ENCODE measurements at regions not wholly inside any gene's neighbourhood (a gene's known extent, or its start where the extent isn't known, plus 50 kb on each side); places are given as distances from the start of the nearest gene placed in this dataset.

- TF ChIP-seq MYC (IDR thresholded peaks at IDR 0.05; ENCODE audit: low read depth, low read length), result no peak
- no peak for TF ChIP-seq CTCF (IDR thresholded peaks at IDR 0.05; ENCODE audit: extremely low read depth in 1 of 2, insufficient read depth in 1 of 2, low read depth in 1 of 2, low read length in 2 of 2)
- TF ChIP-seq MAX (IDR thresholded peaks at IDR 0.05; ENCODE audit: insufficient read depth, insufficient read length), result no peak
- TF ChIP-seq POLR2AphosphoS5 (IDR thresholded peaks at IDR 0.05; ENCODE audit: insufficient read depth, low read depth, low read length), result no peak
- TF ChIP-seq EZH2 (IDR thresholded peaks at IDR 0.05; ENCODE audit: borderline replicate concordance, low read depth, low read length, severe bottlenecking), result no peak
- TF ChIP-seq POLR2A (IDR thresholded peaks at IDR 0.05; ENCODE audit: low read depth, low read length), result no peak
- no peak for TF ChIP-seq GATA2 (IDR thresholded peaks at IDR 0.05; ENCODE audit: insufficient read depth, insufficient read length, low read depth, low read length)
- TF ChIP-seq FOS (IDR thresholded peaks at IDR 0.05; ENCODE audit: borderline replicate concordance, insufficient read depth, low read length), result no peak
- no peak for TF ChIP-seq JUN (IDR thresholded peaks at IDR 0.05; ENCODE audit: borderline replicate concordance, insufficient read depth, insufficient read length, low read depth)
- no peak for DNase-seq (ENCODE audit: low read depth, low spot score)
- dilution Hi-C loops (cut with MboI; ENCODE audit: extremely low pct_ligation_motif_present, low sequenced_read_pairs), result no loop called here
- no peaks in the 10 kb centered on the region for H3K9me1 ChIP-seq (replicated peaks; ENCODE audit: control insufficient read depth, extremely low read depth, insufficient read depth, low read length)
- no peak overlapping the region for H3K9ac ChIP-seq (replicated peaks; ENCODE audit: extremely low read depth, insufficient read depth, low read length)
- H3K9me3 ChIP-seq (replicated peaks; ENCODE audit: control insufficient read depth, insufficient read depth, low read length), result no peaks in the 10 kb centered on the region
- H3K4me1 ChIP-seq (ENCODE audit: control insufficient read depth, extremely low read depth, insufficient read depth, low read length), result no peaks in the 10 kb centered on the region
- no peaks in the 10 kb centered on the region for H3K36me3 ChIP-seq (ENCODE audit: control insufficient read depth in 2 of 2, extremely low read depth in 1 of 2, insufficient read depth in 2 of 2, low read length in 2 of 2)
- ChIA-PET CTCF (interaction anchor here (1.7 kb wide), 1 partner anchor 14 kb away, joined by 3 read pairs; no protein-coding TSS in a partner anchor), POLR2A (no interaction called here)
- no TSS peak for BruUV-seq (replicated peaks)
- no peak overlapping the region for H2AFZ ChIP-seq (ENCODE audit: low read depth, low read length)
- H4K20me1 ChIP-seq (replicated peaks; ENCODE audit: control insufficient read depth, extremely low read depth, insufficient read depth, low read length), result no peaks in the 10 kb centered on the region
- H3K27ac ChIP-seq (ENCODE audit: insufficient read depth, low read depth, low read length), result no peak overlapping the region
- no peak overlapping the region for H3K4me2 ChIP-seq (ENCODE audit: insufficient read depth, low read length)
- H3K79me2 ChIP-seq (ENCODE audit: control insufficient read depth, insufficient read depth, low read length), result no peaks in the 10 kb centered on the region
- intact Hi-C loops (cut with micrococcal nuclease), result no loop called here
- H3K4me3 ChIP-seq (replicated peaks in 1 of 3; ENCODE audit: insufficient read depth in 1 of 3, low read depth in 1 of 3, low read length in 3 of 3), result no peak overlapping the region
- H3K27me3 ChIP-seq (ENCODE audit: control insufficient read depth in 2 of 2, insufficient read depth in 2 of 2, low read length in 2 of 2), result no peaks in the 10 kb centered on the region
- no peak for FAIRE-seq
Measured at GRCh38 chr3:69628951-69629350, 110.3 kb upstream of the MITF start.

All from endothelial cell of umbilical vein (primary cell).